Esophagus squamous epithelium (tissue), 5 donors: ENCODE measurements at regions not wholly inside any gene's neighbourhood (a gene's known extent, or its start where the extent isn't known, plus 50 kb on each side); places are given as distances from the start of the nearest gene placed in this dataset.
A peak's percentile ranks its signal among the peaks of the same experiment; 100 is the strongest.

Source experiments
- DNase-seq: peaks from one replicate; lab custom pipeline; 2025; lab: John Stamatoyannopoulos, UW
- H3K27ac ChIP-seq, 4 donors: fragments of 200-600 bp; sonication (generic); one replicate each; pipeline ENCODE4 v1.5.1; 2016 to 2019; ENCODE audit warnings: mild to moderate bottlenecking in 1 of 4
- H3K27me3 ChIP-seq, 4 donors: fragments of 200-600 bp; sonication (generic); 1 replicate in 3 of 4; 2 replicates in 1 of 4; pipeline versions ENCODE4 v1.5.1 to v1.6.0; 2017 to 2021; ENCODE audit warnings: antibody characterized with exemption in 1 of 4
- H3K36me3 ChIP-seq, 3 donors: fragments of 200-600 bp; sonication (generic); one replicate each; pipeline ENCODE4 v1.5.1; 2016 to 2019
- H3K4me1 ChIP-seq, 3 donors: fragments of 200-600 bp; sonication (generic); one replicate each; pipeline ENCODE4 v1.5.1; 2017 to 2019
- H3K4me3 ChIP-seq, 4 donors: fragments of 200-600 bp; sonication (generic); 1 replicate in 3 of 4; 2 replicates in 1 of 4; pipeline ENCODE4 v1.5.1; 2016 to 2019; ENCODE audit warnings: mild to moderate bottlenecking in 2 of 4, moderate library complexity in 1 of 4
- H3K9me3 ChIP-seq, 3 donors: fragments of 200-600 bp; sonication (generic); one replicate each; pipeline ENCODE4 v1.5.1; 2016 to 2019
- POLR2A ChIP-seq, 4 donors: fragments of 450-650 bp; IDR thresholded peaks; one replicate each; pipeline ENCODE4 v1.6.1; 2017; ENCODE audit warnings: antibody characterized with exemption in 4 of 4, mild to moderate bottlenecking in 4 of 4, moderate library complexity in 3 of 4
- WGBS, 2 donors: methylation state at CpG; one replicate each; pipeline ENCODE4 v1.1.5; 2018; 5-methylcytosine and 5-hydroxymethylcytosine counted together
- intact Hi-C: fragments of 100-400 bp; cut with DNase I; formaldehyde crosslinking; loops from one replicate; pipeline ENCODE4 v1.15.0; 2022
- TF ChIP-seq, protein P1 (sequence below), 6 experiments: fragments of 450-650 bp in 4 of 6; fragments of 200-600 bp in 2 of 6; sonication (generic) in 2 of 6; IDR thresholded peaks; one replicate each; pipeline ENCODE4 v1.5.1; 2016 to 2019; ENCODE audit warnings: antibody characterized with exemption in 6 of 6, mild to moderate bottlenecking in 4 of 6, moderate library complexity in 4 of 6
- donor health status: DM: yes; HTN: yes; CAD: no.

DNA sequence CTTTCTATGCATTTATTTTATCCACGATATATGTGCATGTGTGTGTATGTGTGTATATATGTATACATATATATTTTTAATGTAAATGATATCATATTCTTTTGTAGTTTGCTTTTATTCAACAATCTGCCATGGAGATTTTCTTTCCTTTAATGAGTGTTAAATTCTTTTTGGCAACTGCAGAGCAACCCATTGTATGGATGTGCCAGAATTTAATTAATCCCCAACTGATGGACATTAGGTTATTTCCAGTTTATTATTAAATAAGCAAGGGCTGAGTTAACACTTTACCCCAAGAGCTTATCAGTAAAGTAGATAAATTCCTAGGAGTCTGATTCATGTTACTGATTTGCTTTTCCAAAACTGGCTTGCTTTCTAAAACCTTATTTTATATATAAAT lies 58.9 kb upstream of the CD28 start:
- WGBS, 2 donors: 89 to 95% methylated on average over 1 of the region's 1 CpG
- no peak overlapping the region for H3K27ac ChIP-seq
- no peaks in the 10 kb centered on the region for H3K9me3 ChIP-seq
- H3K4me3 ChIP-seq: no peak overlapping the region
- TF ChIP-seq, protein P1, sequence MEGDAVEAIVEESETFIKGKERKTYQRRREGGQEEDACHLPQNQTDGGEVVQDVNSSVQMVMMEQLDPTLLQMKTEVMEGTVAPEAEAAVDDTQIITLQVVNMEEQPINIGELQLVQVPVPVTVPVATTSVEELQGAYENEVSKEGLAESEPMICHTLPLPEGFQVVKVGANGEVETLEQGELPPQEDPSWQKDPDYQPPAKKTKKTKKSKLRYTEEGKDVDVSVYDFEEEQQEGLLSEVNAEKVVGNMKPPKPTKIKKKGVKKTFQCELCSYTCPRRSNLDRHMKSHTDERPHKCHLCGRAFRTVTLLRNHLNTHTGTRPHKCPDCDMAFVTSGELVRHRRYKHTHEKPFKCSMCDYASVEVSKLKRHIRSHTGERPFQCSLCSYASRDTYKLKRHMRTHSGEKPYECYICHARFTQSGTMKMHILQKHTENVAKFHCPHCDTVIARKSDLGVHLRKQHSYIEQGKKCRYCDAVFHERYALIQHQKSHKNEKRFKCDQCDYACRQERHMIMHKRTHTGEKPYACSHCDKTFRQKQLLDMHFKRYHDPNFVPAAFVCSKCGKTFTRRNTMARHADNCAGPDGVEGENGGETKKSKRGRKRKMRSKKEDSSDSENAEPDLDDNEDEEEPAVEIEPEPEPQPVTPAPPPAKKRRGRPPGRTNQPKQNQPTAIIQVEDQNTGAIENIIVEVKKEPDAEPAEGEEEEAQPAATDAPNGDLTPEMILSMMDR (IDR thresholded peaks at IDR 0.05): no peak
- H3K4me1 ChIP-seq: peaks cover 15 to 43% (median 27%) of the 10 kb centered on the region in 3 donors
- intact Hi-C loops: loop anchor here (10.0 kb wide), 1 partner anchor 113 kb away; the partner anchor contains the start of gene RAPH1
- no peak for DNase-seq
- no peaks in the 10 kb centered on the region for H3K36me3 ChIP-seq
- H3K27me3 ChIP-seq: no peaks in the 10 kb centered on the region

DNA sequence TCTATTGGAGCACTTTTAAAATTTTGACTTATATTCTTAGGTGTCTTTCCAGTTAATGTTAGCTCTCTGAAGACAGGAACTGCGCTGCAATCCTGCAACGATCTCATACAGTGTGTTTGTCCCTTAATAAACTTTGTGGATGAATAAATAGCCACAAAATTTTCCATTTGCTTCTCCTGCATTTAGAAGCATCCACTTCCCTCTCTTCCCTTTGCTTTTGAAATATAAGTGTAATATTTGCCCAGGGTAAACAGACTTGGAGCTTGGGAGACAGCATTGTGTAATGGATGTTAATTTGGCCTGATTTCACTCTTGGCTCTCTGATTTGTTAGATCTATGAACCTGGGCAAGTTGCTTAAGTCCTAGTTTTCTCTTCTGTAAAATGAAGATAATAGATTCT lies 58.2 kb upstream of the CD28 start:
- H3K4me1 ChIP-seq: peaks cover 15 to 43% (median 27%) of the 10 kb centered on the region in 3 donors
- H3K36me3 ChIP-seq: no peaks in the 10 kb centered on the region
- WGBS, 2 donors: 55 to 72% methylated on average over 2 of the region's 2 CpGs
- no peaks in the 10 kb centered on the region for H3K9me3 ChIP-seq
- intact Hi-C loops: loop anchor here (10.0 kb wide), 1 partner anchor 113 kb away; the partner anchor contains the start of gene RAPH1
- no peaks in the 10 kb centered on the region for H3K27me3 ChIP-seq
- H3K4me3 ChIP-seq: no peak overlapping the region
- DNase-seq: no peak
- H3K27ac ChIP-seq: peak overlapping the region in 2 of 4 donors; percentile 6 to 32
- TF ChIP-seq, protein P1 (IDR thresholded peaks at IDR 0.05): no peak
- no peak for TF ChIP-seq POLR2A (IDR thresholded peaks at IDR 0.05)

DNA sequence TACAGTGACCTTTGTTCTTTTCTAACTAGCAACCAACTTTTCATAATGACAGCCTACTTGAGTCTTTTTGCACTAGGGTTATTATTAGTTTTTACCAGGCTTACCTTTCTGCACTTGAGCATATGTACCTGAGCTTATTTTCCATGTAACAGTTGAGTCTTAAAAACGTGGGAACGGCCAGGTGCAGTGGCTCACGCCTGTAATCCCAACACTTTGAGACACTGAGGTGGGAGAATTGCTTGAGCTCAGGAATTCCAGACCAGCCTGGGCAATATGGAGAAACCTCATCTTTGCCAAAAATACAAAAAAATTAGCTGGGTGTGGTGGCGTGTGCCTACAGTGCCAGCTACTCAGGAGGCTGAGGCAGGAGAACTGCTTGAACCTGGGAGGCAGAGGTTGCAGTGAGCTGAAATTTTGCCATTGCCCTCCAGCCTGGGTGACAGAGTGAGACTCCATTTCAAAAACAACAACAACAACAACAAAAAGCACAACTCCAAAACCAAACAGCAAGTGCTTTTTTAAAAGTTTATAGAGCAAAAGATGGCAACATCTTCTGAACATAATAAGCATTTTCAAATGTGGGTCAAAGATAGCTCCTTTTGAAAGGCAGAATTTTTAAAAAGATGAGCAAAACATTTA lies 57.1 kb upstream of the CD28 start:
- Histone ChIP-seq H3K27ac (peak overlapping the region in 3 of 4 donors; percentile 65 to 80 (median 71)), H3K4me1 (peaks cover 15 to 43% (median 27%) of the 10 kb centered on the region in 3 donors), H3K36me3 (no peaks in the 10 kb centered on the region), H3K27me3 (no peaks in the 10 kb centered on the region), H3K9me3 (no peaks in the 10 kb centered on the region), H3K4me3 (no peak overlapping the region)
- WGBS, 2 donors: 67 to 92% methylated on average over 4 of the region's 4 CpGs
- intact Hi-C loops: loop anchor here (10.0 kb wide), 1 partner anchor 114 kb away; the partner anchor contains the start of gene RAPH1
- TF ChIP-seq POLR2A (IDR thresholded peaks at IDR 0.05): no peak
- TF ChIP-seq, protein P1 (IDR thresholded peaks at IDR 0.05): no peak
- DNase-seq: no peak

DNA sequence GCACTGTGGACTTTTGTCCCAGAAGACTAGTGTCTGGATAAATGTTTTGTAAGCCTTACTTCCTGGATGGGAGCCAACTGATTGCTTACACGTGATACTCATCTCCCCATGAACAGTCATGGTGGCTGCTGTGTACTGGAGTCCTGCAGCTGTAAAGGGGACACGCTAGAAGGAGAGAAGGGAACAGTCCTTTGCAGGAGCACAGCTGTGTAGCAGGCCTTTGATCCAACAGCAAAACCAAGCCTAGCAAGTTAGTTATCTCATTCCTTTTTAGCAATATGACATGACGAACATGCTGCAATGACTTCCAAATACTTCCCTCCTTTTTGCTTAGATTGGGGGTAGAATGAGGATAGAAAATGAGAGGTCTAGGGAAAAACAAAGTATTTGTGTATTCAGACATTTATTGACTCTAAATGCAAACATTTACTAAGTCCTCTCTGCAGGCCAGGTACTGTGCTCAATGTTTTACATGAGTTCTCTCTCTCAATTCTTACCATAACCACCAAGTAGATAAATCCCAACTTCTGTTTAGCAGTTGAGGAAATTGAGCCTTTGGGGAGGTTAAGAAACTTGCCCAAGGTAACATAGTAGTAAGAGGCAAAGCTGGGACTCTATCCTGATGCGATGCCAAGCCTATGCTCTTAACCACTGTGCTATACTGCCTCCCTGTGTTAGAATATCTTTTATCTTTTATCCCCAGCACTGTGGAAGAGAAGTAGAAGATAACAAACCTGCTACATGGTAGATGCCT lies 55.4 kb upstream of the CD28 start:
- H3K4me3 ChIP-seq: no peak overlapping the region
- intact Hi-C loops: loop anchor here (10.0 kb wide), 1 partner anchor 164 kb away; no protein-coding TSS in a partner anchor
- TF ChIP-seq, protein P1 (IDR thresholded peaks at IDR 0.05): peak; percentile 5 to 71 (median 54)
- TF ChIP-seq POLR2A (IDR thresholded peaks at IDR 0.05): no peak
- 38 to 65% methylated on average over 3 of the region's 4 CpGs for WGBS, 2 donors
- peaks cover 15 to 47% (median 27%) of the 10 kb centered on the region in 3 donors for H3K4me1 ChIP-seq
- H3K27me3 ChIP-seq: no peaks in the 10 kb centered on the region
- H3K9me3 ChIP-seq: no peaks in the 10 kb centered on the region
- H3K27ac ChIP-seq: peak overlapping the region in 2 of 4 donors; percentile 71 to 73
- no peak for DNase-seq
- no peaks in the 10 kb centered on the region for H3K36me3 ChIP-seq

DNA sequence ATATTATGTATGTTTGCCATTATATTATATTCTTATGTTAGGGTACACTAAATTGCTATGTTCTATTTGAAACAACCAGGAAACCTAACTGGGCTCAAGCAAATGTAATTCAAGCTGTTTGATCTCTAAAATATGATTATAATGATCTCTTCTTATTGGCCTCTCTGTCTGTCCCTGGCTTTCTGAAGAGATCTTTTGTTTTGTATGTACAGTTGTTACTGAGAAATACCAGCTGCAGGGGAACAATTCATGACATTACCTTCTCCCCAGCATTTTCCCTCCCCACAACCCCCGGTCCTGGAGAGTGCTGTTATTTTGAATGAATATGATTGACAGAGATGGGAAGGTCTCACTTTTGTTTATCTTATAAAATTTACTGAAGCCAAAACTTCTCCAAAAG lies 54.8 kb upstream of the CD28 start:
- DNase-seq: no peak

More for the DNA sequence above, 54.8 kb upstream of the CD28 start:
- Histone ChIP-seq H3K27me3 (no peaks in the 10 kb centered on the region), H3K4me3 (no peak overlapping the region), H3K4me1 (peaks cover 15 to 52% (median 27%) of the 10 kb centered on the region in 3 donors), H3K9me3 (no peaks in the 10 kb centered on the region), H3K36me3 (no peaks in the 10 kb centered on the region), H3K27ac (peak overlapping the region in 1 of 4 donors; percentile 71)
- intact Hi-C loops: loop anchor here (10.0 kb wide), 1 partner anchor 163 kb away; no protein-coding TSS in a partner anchor
- TF ChIP-seq, protein P1 (IDR thresholded peaks at IDR 0.05): no peak
- TF ChIP-seq POLR2A (IDR thresholded peaks at IDR 0.05): no peak
- 60 to 63% methylated on average over 1 of the region's 1 CpG for WGBS, 2 donors
